NK-92 (cell line): ENCODE measurements at regions not wholly inside any gene's neighbourhood (a gene's known extent, or its start where the extent isn't known, plus 50 kb on each side); places are given as distances from the start of the nearest gene placed in this dataset.

Experiments used
- DNase-seq: peaks from one replicate; lab custom pipeline; 2025; ENCODE audit not compliant: unreplicated experiment; lab: John Stamatoyannopoulos, UW

GRCh38 chr4:1543561-1543960 is 137.3 kb upstream of the NKX1-1 start:
- DNase-seq = no peak

DNA sequence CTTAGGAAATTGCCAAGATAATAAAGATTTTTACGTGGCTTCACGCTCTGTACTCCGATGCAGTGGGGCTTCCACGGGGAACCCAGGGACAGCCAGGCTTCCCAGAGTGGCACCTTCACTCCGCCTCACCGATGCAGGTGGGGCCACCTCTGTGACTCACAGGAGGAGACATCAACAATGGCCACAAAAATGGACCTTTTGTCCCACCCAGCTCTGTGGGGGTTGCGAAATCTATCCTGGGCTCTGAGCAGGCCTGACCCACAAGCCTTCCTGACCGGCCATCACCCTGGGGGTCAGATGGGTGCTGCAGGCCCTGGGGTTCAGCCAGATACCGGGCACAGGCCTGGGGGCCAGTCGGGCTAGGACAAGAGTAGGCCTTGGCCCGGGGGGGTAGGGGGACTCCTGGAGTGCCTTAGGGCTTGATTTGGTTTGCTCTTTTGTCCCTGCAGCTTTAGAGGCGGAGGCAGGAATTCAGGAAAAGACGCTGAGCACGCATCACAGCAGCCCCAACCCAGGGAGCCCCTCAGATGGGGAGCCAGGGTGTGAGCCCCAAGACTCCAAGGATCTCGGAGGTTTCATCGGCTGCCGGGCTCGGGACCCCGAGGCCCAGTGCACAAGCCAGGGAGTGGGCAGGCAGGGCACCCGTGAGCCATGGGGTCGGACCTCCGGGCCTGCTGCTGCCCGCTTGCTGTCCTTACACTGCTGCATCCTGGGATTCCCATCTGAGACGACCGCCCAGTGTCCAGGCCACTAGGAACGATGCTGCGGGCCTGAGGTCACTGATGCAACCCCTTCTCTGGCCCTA is 136.5 kb upstream of the NKX1-1 start:
- no peak for DNase-seq

DNA sequence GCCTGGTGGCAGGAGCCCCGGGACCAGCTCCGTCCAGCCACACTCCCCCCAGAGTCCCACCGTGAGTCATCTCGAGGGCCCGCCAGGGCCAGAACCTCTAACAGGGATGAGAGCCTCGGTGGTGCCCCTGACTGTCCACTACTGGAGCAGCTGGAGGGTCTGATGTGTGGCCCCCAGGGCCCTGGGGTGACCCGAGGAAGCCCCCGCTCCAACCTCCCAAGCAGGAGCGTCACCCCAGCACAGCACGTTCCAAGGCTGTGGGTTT is 135.9 kb upstream of the NKX1-1 start:
- no peak for DNase-seq

GRCh38 chr4:1541449-1542225 is 135.4 kb upstream of the NKX1-1 start:
- DNase-seq = no peak

- DNase-seq = no peak
Measured at GRCh38 chr4:1540601-1541375, 134.5 kb upstream of the NKX1-1 start.

DNA sequence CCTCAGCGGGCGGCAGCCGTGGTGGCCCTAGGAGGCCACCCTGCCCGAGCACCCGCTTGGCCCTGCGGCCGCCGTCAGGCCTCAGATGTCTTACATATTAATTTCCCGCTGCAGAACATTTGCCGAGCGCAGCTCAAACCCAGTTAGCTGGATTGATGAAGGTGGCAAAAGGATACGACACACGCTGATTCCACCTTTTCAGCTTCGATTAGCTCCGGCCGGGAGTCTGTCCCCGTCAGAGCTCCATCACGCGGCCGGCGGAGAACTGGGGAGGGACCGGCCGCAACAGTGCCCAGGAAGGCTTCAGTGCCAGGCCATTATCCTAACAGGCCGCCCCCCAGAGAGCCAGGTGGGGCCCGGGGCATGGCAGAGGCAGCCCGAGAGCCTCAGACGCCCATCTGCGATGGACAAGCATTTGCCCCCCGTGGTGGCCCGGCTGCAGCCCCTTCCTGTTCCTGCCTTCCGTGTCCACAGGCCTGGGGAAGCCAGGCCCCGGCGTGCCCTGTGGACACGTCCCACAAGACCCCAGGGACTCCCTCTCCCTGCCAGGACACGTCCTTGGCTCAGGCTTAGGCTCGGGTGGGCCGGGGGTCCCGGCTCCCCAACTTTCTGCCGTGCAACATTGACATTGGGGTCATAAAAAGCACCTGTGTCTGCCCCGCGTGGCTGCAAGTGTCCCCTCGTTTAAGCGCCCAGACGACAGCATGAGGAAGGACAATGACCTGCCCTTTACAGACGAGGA is 133.8 kb upstream of the NKX1-1 start:
- DNase-seq = no peak

GRCh38 chr4:1538941-1539772 is 132.9 kb upstream of the NKX1-1 start:
- no peak for DNase-seq

- no peak for DNase-seq
Measured at GRCh38 chr4:1538096-1538410, 131.8 kb upstream of the NKX1-1 start.

DNA sequence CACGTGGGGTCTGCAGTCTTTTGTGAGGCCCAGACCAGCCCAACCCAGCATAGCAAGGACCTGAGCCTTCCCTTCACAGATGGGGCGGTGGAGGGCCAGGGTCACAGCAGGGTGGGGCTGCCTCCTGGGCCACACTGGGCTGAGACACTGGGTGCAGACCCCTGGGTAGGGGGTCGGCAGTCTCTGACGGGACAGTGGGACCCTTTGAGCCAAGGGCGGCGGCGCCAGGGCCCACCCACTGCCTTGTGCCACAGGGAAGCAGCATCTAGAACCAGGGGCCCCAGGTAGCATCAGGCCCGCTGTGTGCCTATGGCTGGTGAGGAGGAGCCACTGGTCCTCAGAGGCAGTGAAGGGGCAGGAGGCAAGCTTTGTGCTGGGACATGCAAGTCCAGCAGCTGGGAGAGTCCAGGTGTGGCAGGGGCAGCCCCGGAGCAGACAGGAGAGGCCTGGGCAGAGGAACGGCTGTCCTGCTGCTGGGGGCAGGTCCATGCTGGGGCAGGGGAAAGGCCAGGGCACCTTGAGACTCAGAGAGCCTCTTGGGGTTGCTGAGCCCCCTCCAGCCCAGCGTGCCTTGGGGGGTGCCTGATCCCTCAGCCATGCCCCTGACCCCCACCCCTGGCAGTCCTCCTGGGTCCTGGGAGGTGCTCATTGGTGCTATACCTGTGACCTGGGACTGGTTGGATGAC is 131.3 kb upstream of the NKX1-1 start:
- DNase-seq = no peak

DNA sequence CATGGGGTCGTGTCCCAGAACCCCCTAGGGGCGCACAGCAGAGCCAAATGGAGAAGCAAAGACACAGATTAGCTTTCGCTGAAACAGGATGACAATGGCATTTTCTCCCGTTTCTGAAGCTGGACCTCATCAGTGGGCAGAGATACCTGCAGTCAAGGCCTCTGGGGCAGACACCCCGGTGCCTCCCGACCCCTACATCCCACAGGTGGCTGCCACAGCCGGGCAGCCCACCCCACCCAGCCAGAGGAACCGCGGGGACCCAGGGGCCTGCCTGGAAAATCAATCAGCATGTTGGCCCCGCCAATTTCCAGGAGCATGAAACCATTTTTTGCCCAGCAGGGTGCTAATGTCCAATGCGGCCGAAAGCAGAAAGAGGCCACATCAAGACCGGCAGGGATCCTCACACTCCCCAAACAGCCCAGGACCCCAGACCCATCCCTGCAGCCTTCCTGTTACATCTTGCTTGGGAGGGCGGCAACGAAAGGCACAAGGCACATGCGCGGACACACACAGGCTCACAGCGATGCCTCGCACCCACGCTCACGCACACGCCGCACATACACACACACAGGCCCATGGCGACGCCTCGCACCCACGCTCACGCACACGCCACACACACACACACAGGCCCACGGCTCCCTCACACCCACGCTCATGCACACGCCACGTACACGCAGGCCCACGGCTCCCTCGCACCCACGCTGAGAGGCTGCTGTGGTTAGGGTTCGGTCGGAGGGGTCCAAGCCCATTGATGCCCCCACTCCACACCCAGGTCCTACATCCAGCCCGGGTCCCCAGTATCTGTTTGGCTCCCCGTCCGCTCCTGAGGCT is 130.6 kb upstream of the NKX1-1 start:
- no peak for DNase-seq

- DNase-seq = no peak
Measured at GRCh38 chr4:1535926-1536578, 129.8 kb upstream of the NKX1-1 start.

- DNase-seq = no peak
Measured at GRCh38 chr4:1534876-1535526, 128.8 kb upstream of the NKX1-1 start.

GRCh38 chr4:1534095-1534872 is 128.0 kb upstream of the NKX1-1 start:
- DNase-seq = no peak

- DNase-seq = no peak
Measured at GRCh38 chr4:1533501-1534064, 127.3 kb upstream of the NKX1-1 start.

GRCh38 chr4:1532549-1533395 is 126.5 kb upstream of the NKX1-1 start:
- no peak for DNase-seq
